GM19239 (cell line): ENCODE measurements at regions not wholly inside any gene's neighbourhood (a gene's known extent, or its start where the extent isn't known, plus 50 kb on each side); places are given as distances from the start of the nearest gene placed in this dataset.
"Not testable (repeated sequence)": the region's sequence is repeated elsewhere in the genome, so short reads cannot be mapped to it uniquely, and the experiment has no call there.

Source experiments
- DNase-seq: peaks from one replicate; pipeline ENCODE4 v3.0.0; 2011; ENCODE audit warnings: low spot score; ENCODE audit not compliant: insufficient read length
- FAIRE-seq: peaks from 2 replicates; lab custom pipeline; 2011; peaks lifted over from hg19 to GRCh38; lab: Jason Lieb, UNC

DNA sequence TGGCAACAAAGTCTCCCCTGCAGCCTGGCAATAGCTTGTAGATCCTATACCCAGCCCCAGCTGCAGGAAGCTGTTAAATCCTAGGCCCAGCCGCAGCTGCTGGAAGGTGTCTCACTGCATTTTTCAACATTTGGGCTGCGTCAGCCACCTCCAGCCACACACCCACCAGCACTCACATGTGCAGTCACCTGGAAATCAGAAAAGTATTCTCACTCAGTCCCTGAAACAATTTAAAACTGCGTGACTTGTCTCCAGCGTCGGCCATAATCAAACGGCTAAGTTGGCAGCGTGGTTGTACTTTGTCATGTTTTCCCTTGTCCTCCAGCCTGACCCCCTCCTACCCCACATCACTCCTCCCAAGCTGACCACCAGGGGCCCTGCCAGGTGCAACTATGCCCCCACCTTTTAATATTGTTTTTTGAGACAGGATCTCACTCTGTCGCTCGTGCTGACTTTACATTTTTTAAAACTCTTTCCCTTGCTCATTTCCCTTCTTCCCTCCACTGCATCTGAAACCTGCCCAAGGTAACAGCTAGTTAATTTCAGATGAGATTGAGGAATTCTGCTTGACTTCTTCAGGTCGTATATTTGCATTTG lies 97.2 kb upstream of the FRG1 start:
- FAIRE-seq: no peak

DNA sequence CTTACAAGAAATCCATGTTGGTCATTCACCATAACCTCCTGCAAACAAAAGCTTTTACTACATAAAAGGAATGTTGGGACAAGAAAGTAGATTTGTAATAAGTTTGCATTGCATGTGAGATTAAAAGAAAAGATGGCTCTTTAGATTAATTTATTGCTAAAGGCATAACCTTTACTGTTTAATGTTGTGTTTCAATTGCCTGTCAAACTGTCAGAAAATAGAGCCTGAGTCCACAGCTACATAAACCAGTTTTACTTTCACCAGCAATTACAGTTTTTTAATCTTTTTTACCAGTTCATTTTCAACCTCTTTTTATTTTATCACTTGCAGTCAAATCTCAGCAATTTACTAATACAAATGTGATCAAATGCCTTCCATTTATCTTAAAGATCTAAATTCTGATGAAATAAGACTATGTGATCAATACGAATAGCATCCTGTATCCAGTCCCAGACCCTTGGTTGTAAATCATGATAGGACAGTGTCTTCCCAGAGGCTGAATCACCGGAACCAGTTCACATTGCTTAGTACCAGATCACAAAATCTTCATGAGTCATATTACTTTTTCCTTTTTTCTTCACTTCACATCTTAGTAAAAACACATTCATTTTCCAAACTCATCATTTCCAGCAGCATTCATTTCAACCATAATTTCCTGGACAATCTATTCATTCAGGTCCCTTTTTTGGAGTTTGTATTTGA lies 95.4 kb upstream of the FRG1 start:
- FAIRE-seq (no peak), DNase-seq (no peak)

More for the DNA sequence above, 97.2 kb upstream of the FRG1 start:
- DNase-seq: no peak

DNA sequence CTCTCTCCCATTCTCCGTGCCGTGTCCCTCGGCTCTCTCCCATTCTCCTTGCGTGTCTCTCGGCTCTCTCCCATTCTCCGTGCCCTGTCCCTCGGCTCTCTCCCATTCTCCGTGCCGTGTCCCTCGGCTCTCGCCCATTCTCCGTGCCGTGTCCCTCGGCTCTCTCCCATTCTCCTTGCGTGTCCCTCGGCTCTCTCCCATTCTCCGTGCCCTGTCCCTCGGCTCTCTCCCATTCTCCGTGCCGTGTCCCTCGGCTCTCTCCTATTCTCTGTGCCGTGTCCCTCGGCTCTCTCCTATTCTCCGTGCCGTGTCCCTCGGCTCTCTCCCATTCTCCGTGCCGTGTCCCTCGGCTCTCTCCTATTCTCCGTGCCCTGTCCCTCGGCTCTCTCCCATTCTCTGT lies 94.6 kb upstream of the FRG1 start:
- DNase-seq: not testable (repeated sequence)
- FAIRE-seq: peak; percentile 14

DNA sequence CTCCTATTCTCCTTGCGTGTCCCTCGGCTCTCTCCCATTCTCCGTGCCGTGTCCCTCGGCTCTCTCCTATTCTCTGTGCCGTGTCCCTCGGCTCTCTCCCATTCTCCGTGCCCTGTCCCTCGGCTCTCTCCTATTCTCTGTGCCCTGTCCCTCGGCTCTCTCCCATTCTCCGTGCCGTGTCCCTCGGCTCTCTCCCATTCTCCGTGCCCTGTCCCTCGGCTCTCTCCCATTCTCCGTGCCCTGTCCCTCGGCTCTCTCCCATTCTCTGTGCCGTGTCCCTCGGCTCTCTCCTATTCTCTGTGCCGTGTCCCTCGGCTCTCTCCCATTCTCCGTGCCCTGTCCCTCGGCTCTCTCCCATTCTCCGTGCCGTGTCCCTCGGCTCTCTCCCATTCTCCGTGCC lies 94.1 kb upstream of the FRG1 start:
- DNase-seq, FAIRE-seq: not testable (repeated sequence)

DNA sequence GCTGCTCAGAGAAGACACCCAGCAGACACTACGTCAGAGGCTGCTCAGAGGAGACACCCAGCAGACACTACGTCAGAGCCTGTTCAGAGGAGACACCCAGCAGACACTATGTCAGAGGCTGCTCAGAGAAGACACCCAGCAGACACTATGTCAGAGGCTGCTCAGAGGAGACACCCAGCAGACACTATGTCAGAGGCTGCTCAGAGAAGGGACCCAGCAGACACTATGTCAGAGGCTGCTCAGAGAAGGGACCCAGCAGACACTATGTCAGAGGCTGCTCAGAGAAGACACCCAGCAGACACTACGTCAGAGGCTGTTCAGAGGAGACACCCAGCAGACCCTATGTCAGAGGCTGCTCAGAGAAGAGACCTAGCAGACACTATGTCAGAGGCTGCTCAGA lies 92.0 kb upstream of the FRG1 start:
- FAIRE-seq: peak; percentile 82

DNA sequence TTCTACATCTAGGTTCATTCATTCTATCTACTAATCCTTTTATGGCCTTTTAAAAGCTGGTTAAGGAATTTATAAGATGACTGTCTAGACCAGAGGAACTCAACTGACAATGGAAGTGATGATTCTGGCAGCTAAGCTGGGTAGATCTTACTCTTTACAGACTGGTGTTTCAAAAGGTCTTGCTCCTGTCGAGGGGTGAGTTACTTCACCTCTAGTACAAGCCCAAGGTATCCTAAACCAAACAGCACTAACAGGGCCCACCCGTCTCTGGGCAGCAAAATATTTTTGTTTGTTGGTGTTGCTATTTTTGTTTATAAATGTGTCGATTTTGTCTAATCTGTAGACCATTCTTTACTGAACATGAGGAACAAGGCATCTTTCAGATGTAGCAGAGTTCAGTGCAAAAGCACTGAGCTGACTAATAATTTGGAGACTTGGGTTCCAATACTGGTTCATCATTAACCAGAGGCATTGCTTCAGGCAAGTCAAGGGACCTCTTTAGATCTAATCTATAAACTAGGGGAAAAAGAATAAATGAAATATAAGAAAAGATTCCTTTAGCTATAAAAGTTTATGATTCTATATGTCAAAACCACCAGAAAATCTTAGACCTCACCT lies 90.3 kb upstream of the FRG1 start:
- DNase-seq: no peak
- FAIRE-seq: no peak

More for the DNA sequence above, 92.0 kb upstream of the FRG1 start:
- not testable (repeated sequence) for DNase-seq

DNA sequence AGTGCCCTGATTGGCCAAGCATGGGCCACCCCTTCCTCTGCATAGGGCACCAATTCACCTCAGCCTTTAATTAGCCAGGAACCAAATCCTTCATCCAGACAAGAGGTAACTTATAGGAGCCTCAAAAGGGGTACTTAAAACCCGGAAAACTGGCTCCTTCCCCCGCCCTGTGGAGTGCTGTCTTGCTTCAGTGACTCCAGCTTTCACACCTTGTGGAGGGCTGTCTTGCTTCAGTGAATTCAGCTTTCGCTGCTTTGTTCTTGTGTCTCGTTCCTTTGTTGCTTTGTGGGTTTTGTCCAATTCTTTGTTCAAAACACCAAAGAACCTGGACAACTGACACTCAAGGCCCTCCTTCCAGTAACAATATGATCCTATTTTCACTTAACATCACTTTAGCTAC lies 82.2 kb upstream of the FRG1 start:
- DNase-seq: no peak
- peak; percentile 14 for FAIRE-seq

DNA sequence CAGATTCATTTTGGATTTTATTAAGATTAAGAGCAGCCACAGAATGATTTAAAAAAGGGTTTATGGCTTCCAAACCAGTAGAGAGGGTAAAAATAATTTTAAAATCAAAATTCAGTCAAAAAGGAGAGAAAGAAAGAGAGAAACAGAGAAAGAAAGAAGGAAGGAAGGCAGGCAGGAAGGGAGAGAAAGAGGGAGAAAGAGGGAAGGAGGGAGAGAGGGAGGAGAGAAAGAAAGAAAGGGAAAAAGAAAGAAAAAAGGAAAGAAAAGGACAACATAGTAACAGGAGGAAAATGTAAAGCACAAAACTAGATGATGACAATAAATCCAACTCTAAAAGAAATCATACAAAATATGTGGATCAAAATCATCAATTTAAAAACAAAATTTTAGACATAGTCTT lies 79.6 kb upstream of the FRG1 start:
- FAIRE-seq: no peak
- DNase-seq: no peak

DNA sequence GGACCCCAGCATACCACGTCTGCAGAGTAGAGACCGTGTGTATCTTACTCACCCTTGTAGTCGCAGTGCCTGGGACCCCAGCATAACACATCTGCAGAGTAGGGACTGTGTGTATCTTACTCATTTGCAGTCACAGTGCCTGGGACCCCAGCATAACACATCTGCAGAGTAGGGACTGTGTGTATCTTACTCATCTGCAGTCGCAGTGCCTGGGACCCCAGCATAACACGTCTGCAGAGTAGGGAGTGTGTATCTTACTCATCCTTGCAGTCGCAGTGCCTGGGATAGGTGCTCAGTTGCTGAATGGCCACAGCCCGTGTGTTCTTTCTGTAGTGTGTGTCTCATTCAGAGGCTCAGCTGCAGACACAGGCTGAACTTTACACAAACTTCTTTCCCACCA lies 71.4 kb upstream of the FRG1 start:
- FAIRE-seq: no peak
- DNase-seq: no peak

DNA sequence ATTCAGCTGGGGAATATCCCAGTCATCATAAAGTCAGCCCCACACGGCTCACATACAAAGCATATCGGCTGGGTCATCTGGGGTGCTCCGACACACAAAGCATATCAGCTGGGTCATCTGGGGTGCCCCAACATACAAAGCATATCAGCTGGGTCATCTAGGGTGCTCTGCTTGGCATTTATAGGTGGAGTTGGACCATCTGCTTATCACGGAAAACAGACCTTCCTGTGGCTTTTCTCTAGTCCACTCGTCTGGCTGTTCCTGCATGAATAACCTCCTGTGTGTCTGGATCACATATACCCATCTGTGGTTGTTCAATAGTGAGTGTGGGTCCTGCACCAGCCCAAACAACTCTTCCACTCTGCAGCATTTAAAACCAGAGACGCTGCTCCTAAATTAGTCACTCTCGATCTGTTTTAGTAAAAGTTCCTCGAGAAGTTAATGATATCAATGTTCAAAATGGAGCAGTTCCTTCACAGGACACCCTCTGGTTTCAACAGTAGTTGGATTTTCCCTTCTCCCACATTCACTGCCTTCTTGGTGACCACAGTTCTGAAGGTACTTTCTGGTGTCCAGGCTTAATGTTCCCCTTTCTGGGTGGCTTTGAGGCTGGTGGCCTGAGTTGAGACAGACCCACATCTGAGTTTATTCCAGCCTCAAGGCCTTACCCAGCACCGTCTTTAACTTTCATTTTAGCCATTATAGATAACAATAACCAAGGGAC lies 70.0 kb upstream of the FRG1 start:
- FAIRE-seq: no peak
- DNase-seq: no peak

DNA sequence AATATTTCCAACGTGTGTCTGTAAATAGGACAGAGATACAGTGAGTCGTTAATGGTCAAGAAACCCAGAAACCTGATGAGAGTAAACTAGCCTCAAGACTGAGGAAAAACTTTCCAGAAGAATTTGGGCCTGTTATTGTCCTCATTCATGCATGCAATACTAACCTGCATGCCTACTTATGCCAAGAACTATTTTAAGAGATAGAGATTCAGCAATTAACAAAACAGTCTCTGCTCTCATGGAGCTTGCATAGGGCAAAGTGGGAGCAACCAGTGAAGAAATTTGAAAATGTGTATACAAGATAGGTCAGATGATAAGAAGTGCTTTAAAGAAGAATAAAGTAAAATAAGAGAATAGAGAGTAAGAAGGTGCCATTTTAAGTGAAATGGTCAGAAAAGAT lies 66.1 kb upstream of the FRG1 start:
- DNase-seq (no peak), FAIRE-seq (no peak)

DNA sequence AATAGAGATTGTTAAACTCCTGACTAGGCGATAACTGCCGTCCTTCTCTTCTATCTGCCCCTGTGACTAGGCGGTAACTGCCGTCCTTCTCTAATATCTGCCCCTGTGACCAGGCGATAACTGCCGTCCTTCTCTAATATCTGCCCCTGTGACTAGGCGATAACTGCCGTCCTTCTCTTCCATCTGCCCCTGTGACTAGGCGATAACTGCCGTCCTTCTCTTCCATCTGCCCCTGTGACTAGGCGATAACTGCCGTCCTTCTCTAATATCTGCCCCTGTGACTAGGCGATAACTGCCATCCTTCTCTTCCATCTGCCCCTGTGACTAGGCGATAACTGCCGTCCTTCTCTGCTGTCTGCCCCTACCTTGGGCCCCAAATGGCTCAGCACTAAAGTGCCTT lies 59.5 kb upstream of the FRG1 start:
- DNase-seq, FAIRE-seq: not testable (repeated sequence)

DNA sequence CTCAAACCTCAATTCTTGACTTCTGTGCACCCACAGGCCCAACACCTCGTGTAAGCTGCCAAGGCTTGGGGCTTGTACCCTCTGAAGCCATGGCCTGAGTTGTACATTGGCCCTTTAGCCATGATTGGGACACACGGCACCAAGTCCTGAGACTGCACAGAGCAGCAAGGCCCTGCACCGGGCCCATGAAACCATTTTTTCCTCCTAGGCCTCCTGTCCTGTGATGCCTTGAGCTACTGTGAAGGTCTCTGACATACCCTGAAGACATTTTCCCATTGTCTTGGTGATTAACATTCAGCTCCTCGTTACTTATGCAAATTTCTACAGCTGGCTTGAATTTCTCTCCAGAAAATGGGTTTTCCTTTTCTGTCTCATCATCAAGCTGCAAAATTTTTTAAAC lies 52.3 kb upstream of the FRG1 start:
- not testable (repeated sequence) for DNase-seq

More for the DNA sequence above, 52.3 kb upstream of the FRG1 start:
- not testable (repeated sequence) for FAIRE-seq
